GM13977 (cell line): ENCODE measurements at regions not wholly inside any gene's neighbourhood (a gene's known extent, or its start where the extent isn't known, plus 50 kb on each side); places are given as distances from the start of the nearest gene placed in this dataset.

Source experiments
- DNase-seq: peaks from one replicate; pipeline ENCODE4 v3.0.0; 2012; ENCODE audit warnings: low spot score
- CTCF ChIP-seq: IDR thresholded peaks from 2 replicates; pipeline ENCODE4 v1.5.1; 2012; ENCODE audit warnings: mild to moderate bottlenecking, control low read depth; ENCODE audit not compliant: insufficient read depth; ENCODE audit errors: extremely low read depth, missing control alignments
- in situ Hi-C: fragments of 300-500 bp; cut with MboI; formaldehyde crosslinking; loops from one replicate; pipeline ENCODE4 v1.12.0; 2022; ENCODE audit warnings: low sequenced_read_pairs, low pct_unique_long_range_greater_than_20kb, mixed read lengths, inconsistent platforms; ENCODE audit not compliant: unreplicated experiment

- in situ Hi-C loops: no loop called here
- no peak for DNase-seq
- no peak for TF ChIP-seq CTCF
Measured at GRCh38 chr7:49397750-49398149, 375.7 kb upstream of the VWC2 start.

- no peak for DNase-seq
Measured at GRCh38 chr7:49398236-49398635, 375.2 kb upstream of the VWC2 start.

GRCh38 chr7:49398746-49399145 lies 374.7 kb upstream of the VWC2 start:
- in situ Hi-C loops: no loop called here
- no peak for TF ChIP-seq CTCF
- no peak for DNase-seq

More at GRCh38 chr7:49398236-49398635, 375.2 kb upstream of the VWC2 start:
- in situ Hi-C loops: no loop called here
- no peak for TF ChIP-seq CTCF

GRCh38 chr7:49400891-49401550 lies 372.4 kb upstream of the VWC2 start:
- in situ Hi-C loops: no loop called here
- DNase-seq: no peak
- no peak for TF ChIP-seq CTCF

- in situ Hi-C loops: no loop called here
- no peak for TF ChIP-seq CTCF
- DNase-seq: no peak
Measured at GRCh38 chr7:49403844-49404243, 369.6 kb upstream of the VWC2 start.

- in situ Hi-C loops: no loop called here
- TF ChIP-seq CTCF: no peak
- no peak for DNase-seq
Measured at GRCh38 chr7:49407205-49407604, 366.2 kb upstream of the VWC2 start.
